ENCODE measurements at regions not wholly inside any gene's neighbourhood (a gene's known extent, or its start where the extent isn't known, plus 50 kb on each side); places are given as distances from the start of the nearest gene placed in this dataset.

- TF ChIP-seq ZBTB33 (IDR thresholded peaks at IDR 0.05) (no peak), CTCF (IDR thresholded peaks at IDR 0.05; ENCODE audit: low read depth, low read length, missing input control) (no peak), MAX (IDR thresholded peaks at IDR 0.05) (no peak), HNF4G (IDR thresholded peaks at IDR 0.05) (no peak), RXRA (IDR thresholded peaks at IDR 0.05) (no peak), ATF3 (IDR thresholded peaks at IDR 0.05) (no peak), YY1 (IDR thresholded peaks at IDR 0.05) (no peak)
Measured at GRCh38 chr6:103872678-103873077, 987.0 kb downstream of the HACE1 start.

Data from liver (tissue), 3 donors.